Stomach (tissue), 8 donors: ENCODE measurements at regions not wholly inside any gene's neighbourhood (a gene's known extent, or its start where the extent isn't known, plus 50 kb on each side); places are given as distances from the start of the nearest gene placed in this dataset.

ENCODE experiments used
- DNase-seq, 2 donors: peaks; one replicate each; pipeline versions ENCODE4 v3.0.0 to v3.0.0-alpha.2; 2013 to 2019
- H3K27ac ChIP-seq, 5 donors: fragments of 200-600 bp in 4 of 5; sonication (generic) in 4 of 5; one replicate each; pipeline ENCODE4 v1.5.1; 2013 to 2019; ENCODE audit warnings: mild to moderate bottlenecking in 1 of 5, moderate library complexity in 1 of 5
- H3K27me3 ChIP-seq, 3 donors: fragments of 200-600 bp; sonication (generic); one replicate each; pipeline ENCODE4 v1.5.1; 2017 to 2019; ENCODE audit warnings: mixed run types in 1 of 3
- H3K36me3 ChIP-seq, 4 donors: fragments of 200-600 bp; sonication (generic); 1 replicate in 3 of 4; 2 replicates in 1 of 4; pipeline ENCODE4 v1.5.1; 2016 to 2019
- H3K4me1 ChIP-seq, 4 donors: fragments of 200-600 bp; sonication (generic); one replicate each; pipeline ENCODE4 v1.5.1; 2016 to 2019
- H3K4me3 ChIP-seq, 4 donors: fragments of 200-600 bp; sonication (generic) in 3 of 4; one replicate each; pipeline ENCODE4 v1.5.1; 2016 to 2019; ENCODE audit warnings: mild to moderate bottlenecking in 1 of 4
- H3K9me3 ChIP-seq, 4 donors: fragments of 200-600 bp; sonication (generic); one replicate each; pipeline ENCODE4 v1.5.1; 2016 to 2019
- CTCF ChIP-seq, 7 experiments: fragments of 450-650 bp in 4 of 7; fragments of 200-600 bp in 3 of 7; sonication (generic) in 3 of 7; IDR thresholded peaks; one replicate each; pipeline ENCODE4 v1.5.1; 2016 to 2019; ENCODE audit warnings: antibody characterized with exemption in 7 of 7, control low read depth in 2 of 7, mild to moderate bottlenecking in 1 of 7
- EP300 ChIP-seq: sonication (generic); formaldehyde crosslinking; IDR thresholded peaks from one replicate; pipeline ENCODE4 v1.6.1; 2017; ENCODE audit warnings: antibody characterized with exemption
- POLR2A ChIP-seq, 4 donors: fragments of 450-650 bp; IDR thresholded peaks; one replicate each; pipeline ENCODE4 v1.6.1; 2016; ENCODE audit warnings: antibody characterized with exemption in 4 of 4, control low read depth in 2 of 4, mild to moderate bottlenecking in 1 of 4, moderate library complexity in 1 of 4
- POLR2AphosphoS5 ChIP-seq, 3 donors: sonication (generic); formaldehyde crosslinking; IDR thresholded peaks; one replicate each; pipeline ENCODE4 v1.6.1; 2016; ENCODE audit warnings: antibody characterized with exemption in 3 of 3
- WGBS, 5 donors: extraction: QIAGEN DNeasy Blood & Tissue Kit in 3 of 5; methylation state at CpG; one replicate each; pipeline versions ENCODE4 v1.1.5 to v1.1.7; 2013 to 2018; 5-methylcytosine and 5-hydroxymethylcytosine counted together
- intact Hi-C: fragments of 100-400 bp; cut with DNase I; formaldehyde crosslinking; loops from one replicate; pipeline ENCODE4 v1.15.1; 2023; ENCODE audit warnings: low total_unique reads
- donor health status: healthy with polysubstance abuse.
- donor health status: Bipolar disorder and iron deficiency.
- donor health status: healthy.

- intact Hi-C loops = no loop called here
- no peak overlapping the region for H3K27ac ChIP-seq
- no peaks in the 10 kb centered on the region for H3K4me1 ChIP-seq
- H3K36me3 ChIP-seq = no peaks in the 10 kb centered on the region
- H3K4me3 ChIP-seq = no peak overlapping the region
- TF ChIP-seq CTCF (IDR thresholded peaks at IDR 0.05) = no peak
- TF ChIP-seq POLR2AphosphoS5 (IDR thresholded peaks at IDR 0.05) = no peak
- no peak for TF ChIP-seq POLR2A (IDR thresholded peaks at IDR 0.05)
- no peak for TF ChIP-seq EP300
- DNase-seq = no peak
- H3K9me3 ChIP-seq = no peaks in the 10 kb centered on the region
- 54 to 80% (median 63%) methylated on average over 1 of the region's 1 CpG for WGBS, 5 donors
- H3K27me3 ChIP-seq = peaks cover 0 to 10% (median 0%) of the 10 kb centered on the region in 3 donors
These were observed 72.7 kb downstream of the MARCHF4 start for GRCh38 chr2:216299588-216299987.

- peaks cover 0 to 10% (median 0%) of the 10 kb centered on the region in 3 donors for H3K27me3 ChIP-seq
- H3K27ac ChIP-seq = no peak overlapping the region
- DNase-seq = no peak
- no peak overlapping the region for H3K4me3 ChIP-seq
- no peaks in the 10 kb centered on the region for H3K4me1 ChIP-seq
- TF ChIP-seq POLR2AphosphoS5 (IDR thresholded peaks at IDR 0.05) (no peak), CTCF (IDR thresholded peaks at IDR 0.05) (no peak), POLR2A (IDR thresholded peaks at IDR 0.05) (no peak), EP300 (no peak)
- no peaks in the 10 kb centered on the region for H3K9me3 ChIP-seq
- intact Hi-C loops = no loop called here
- 81 to 92% (median 89%) methylated on average over 5 of the region's 5 CpGs for WGBS, 5 donors
- H3K36me3 ChIP-seq = no peaks in the 10 kb centered on the region
These were observed 73.4 kb downstream of the MARCHF4 start for GRCh38 chr2:216298719-216299495.

- DNase-seq = no peak
- TF ChIP-seq POLR2A (IDR thresholded peaks at IDR 0.05) (no peak), CTCF (IDR thresholded peaks at IDR 0.05) (no peak), POLR2AphosphoS5 (IDR thresholded peaks at IDR 0.05) (no peak), EP300 (no peak)
- WGBS, 5 donors = 58 to 74% (median 68%) methylated on average over 7 of the region's 7 CpGs
- no peaks in the 10 kb centered on the region for H3K4me1 ChIP-seq
- no peaks in the 10 kb centered on the region for H3K36me3 ChIP-seq
- no peak overlapping the region for H3K27ac ChIP-seq
- no peaks in the 10 kb centered on the region for H3K9me3 ChIP-seq
- peaks cover 0 to 10% (median 0%) of the 10 kb centered on the region in 3 donors for H3K27me3 ChIP-seq
- intact Hi-C loops = no loop called here
- no peak overlapping the region for H3K4me3 ChIP-seq
These were observed 75.4 kb downstream of the MARCHF4 start for GRCh38 chr2:216296856-216297255.

GRCh38 chr2:216294305-216294704 lies 78.0 kb downstream of the MARCHF4 start:
- TF ChIP-seq POLR2AphosphoS5 (IDR thresholded peaks at IDR 0.05) (no peak), CTCF (IDR thresholded peaks at IDR 0.05) (no peak), EP300 (no peak), POLR2A (IDR thresholded peaks at IDR 0.05) (no peak)
- Histone ChIP-seq H3K9me3 (no peaks in the 10 kb centered on the region), H3K4me3 (no peak overlapping the region), H3K27ac (no peak overlapping the region), H3K27me3 (peaks cover 0 to 5% (median 0%) of the 10 kb centered on the region in 3 donors), H3K4me1 (no peaks in the 10 kb centered on the region), H3K36me3 (no peaks in the 10 kb centered on the region)
- 74 to 96% (median 93%) methylated on average over 2 of the region's 2 CpGs for WGBS, 5 donors
- intact Hi-C loops = no loop called here
- DNase-seq = no peak
